ENCODE measurements at regions not wholly inside any gene's neighbourhood (a gene's known extent, or its start where the extent isn't known, plus 50 kb on each side); places are given as distances from the start of the nearest gene placed in this dataset.

DNA sequence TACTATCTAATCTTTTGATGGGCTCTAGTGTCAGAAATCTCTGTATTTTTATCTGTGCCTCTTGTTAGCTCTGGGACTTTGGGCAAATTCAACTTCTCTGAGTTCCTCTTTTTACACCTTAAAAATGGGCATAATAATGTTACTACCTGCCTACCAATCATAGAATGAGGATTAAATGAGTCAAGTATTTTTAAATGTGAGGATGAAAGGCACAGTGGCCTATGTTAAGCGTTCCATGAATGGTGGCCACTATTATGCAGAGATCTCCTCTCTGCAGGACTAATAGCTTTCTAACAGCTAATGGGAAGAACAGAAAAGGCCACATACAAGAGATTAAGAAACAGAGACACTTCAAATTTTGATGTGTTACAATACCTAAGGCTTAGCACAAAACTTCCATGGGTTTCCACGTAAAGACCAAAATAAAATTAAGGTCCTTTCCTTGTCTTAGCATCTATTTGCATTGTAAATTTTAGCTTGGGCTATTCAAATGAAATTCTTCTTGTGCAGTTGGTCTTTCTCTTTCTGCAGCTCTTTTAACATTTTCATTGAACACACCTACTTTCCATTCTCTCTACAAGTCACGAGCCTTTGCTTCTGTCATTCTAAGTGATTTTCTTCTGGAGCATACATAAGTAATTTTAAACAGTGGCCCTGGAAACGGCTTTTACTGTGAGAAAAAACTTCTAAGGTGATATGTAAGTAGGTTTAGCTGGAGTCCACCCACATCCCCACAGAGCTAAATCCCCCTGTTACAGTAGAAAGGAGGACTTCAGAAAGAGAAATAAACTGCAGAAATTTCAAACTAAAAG lies 117.9 kb upstream of the MED14 start:
- TF ChIP-seq, protein P1, sequence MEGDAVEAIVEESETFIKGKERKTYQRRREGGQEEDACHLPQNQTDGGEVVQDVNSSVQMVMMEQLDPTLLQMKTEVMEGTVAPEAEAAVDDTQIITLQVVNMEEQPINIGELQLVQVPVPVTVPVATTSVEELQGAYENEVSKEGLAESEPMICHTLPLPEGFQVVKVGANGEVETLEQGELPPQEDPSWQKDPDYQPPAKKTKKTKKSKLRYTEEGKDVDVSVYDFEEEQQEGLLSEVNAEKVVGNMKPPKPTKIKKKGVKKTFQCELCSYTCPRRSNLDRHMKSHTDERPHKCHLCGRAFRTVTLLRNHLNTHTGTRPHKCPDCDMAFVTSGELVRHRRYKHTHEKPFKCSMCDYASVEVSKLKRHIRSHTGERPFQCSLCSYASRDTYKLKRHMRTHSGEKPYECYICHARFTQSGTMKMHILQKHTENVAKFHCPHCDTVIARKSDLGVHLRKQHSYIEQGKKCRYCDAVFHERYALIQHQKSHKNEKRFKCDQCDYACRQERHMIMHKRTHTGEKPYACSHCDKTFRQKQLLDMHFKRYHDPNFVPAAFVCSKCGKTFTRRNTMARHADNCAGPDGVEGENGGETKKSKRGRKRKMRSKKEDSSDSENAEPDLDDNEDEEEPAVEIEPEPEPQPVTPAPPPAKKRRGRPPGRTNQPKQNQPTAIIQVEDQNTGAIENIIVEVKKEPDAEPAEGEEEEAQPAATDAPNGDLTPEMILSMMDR (IDR thresholded peaks at IDR 0.05), result no peak
- TF ChIP-seq EZH2 (IDR thresholded peaks at IDR 0.05; ENCODE audit: borderline replicate concordance, insufficient read depth, low read depth, low read length, poor library complexity, severe bottlenecking), result no peak

Measured in B cell (primary cell).